Suprapubic skin (tissue), 4 donors: ENCODE measurements at regions not wholly inside any gene's neighbourhood (a gene's known extent, or its start where the extent isn't known, plus 50 kb on each side); places are given as distances from the start of the nearest gene placed in this dataset.

ENCODE experiments used
- EP300 ChIP-seq: sonication (generic); formaldehyde crosslinking; IDR thresholded peaks from one replicate; pipeline ENCODE4 v1.6.1; 2017; ENCODE audit warnings: antibody characterized with exemption
- POLR2A ChIP-seq, 2 donors: fragments of 450-650 bp; IDR thresholded peaks; one replicate each; pipeline ENCODE4 v1.6.1; 2017; ENCODE audit warnings: antibody characterized with exemption in 2 of 2, mild to moderate bottlenecking in 2 of 2, moderate library complexity in 2 of 2
- POLR2AphosphoS5 ChIP-seq, 3 donors: sonication (generic); formaldehyde crosslinking; IDR thresholded peaks; one replicate each; pipeline ENCODE4 v1.6.1; 2017; ENCODE audit warnings: antibody characterized with exemption in 3 of 3
- TF ChIP-seq, protein P1 (sequence below), 2 donors: fragments of 200-600 bp in 1 of 2; fragments of 450-650 bp in 1 of 2; sonication (generic) in 1 of 2; IDR thresholded peaks; one replicate each; pipeline ENCODE4 v1.5.1; 2016 to 2019; ENCODE audit warnings: antibody characterized with exemption in 2 of 2, mild to moderate bottlenecking in 1 of 2, moderate library complexity in 1 of 2

DNA sequence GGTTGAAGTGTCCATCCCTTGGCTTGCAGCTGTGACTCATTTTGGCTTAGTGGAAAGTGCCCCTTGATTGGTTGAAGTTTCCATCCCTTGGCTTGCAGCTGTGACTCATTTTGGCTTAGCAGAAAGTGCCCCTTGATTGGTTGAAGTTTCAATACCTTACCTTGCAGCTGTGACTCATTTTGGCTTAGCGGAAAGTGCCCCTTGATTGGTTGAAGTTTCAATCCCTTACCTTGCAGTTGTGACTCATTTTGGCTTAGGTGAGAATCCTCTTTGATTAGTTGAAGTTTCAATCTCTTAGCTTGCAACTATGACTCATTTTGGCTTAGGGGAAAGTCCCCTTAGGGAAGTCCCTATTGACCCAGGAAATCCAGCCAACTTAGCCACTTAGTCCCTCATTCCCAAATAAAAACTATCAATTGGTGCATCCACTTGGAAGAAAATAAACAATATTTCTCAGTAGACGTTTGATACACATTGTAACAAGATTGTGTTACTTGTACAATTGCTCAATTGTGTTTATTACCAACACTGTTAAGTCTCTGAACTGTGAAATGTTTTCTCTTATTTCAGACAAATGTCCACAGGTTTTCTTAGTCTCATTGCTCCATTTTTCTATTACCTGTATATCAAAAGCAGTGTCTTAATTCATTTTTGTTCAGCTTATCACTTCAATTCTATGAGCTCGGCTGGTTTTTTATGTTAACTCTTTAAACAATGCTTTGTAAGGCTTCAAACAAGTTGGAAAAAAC, 2308.8 kb upstream of the ACO1 start:
- TF ChIP-seq, protein P1, sequence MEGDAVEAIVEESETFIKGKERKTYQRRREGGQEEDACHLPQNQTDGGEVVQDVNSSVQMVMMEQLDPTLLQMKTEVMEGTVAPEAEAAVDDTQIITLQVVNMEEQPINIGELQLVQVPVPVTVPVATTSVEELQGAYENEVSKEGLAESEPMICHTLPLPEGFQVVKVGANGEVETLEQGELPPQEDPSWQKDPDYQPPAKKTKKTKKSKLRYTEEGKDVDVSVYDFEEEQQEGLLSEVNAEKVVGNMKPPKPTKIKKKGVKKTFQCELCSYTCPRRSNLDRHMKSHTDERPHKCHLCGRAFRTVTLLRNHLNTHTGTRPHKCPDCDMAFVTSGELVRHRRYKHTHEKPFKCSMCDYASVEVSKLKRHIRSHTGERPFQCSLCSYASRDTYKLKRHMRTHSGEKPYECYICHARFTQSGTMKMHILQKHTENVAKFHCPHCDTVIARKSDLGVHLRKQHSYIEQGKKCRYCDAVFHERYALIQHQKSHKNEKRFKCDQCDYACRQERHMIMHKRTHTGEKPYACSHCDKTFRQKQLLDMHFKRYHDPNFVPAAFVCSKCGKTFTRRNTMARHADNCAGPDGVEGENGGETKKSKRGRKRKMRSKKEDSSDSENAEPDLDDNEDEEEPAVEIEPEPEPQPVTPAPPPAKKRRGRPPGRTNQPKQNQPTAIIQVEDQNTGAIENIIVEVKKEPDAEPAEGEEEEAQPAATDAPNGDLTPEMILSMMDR (IDR thresholded peaks at IDR 0.05): no peak
- TF ChIP-seq POLR2A (IDR thresholded peaks at IDR 0.05) (no peak), POLR2AphosphoS5 (IDR thresholded peaks at IDR 0.05) (no peak), EP300 (no peak)
